HG02759 (cell line): ENCODE measurements at regions not wholly inside any gene's neighbourhood (a gene's known extent, or its start where the extent isn't known, plus 50 kb on each side); places are given as distances from the start of the nearest gene placed in this dataset.

ENCODE experiments used
- ATAC-seq: cut with Tn5 transposase; IDR thresholded peaks from one replicate; pipeline ENCODE4 v1.9.1; 2021; ENCODE audit warnings: mild to moderate bottlenecking, moderate library complexity; ENCODE audit not compliant: unreplicated experiment

DNA sequence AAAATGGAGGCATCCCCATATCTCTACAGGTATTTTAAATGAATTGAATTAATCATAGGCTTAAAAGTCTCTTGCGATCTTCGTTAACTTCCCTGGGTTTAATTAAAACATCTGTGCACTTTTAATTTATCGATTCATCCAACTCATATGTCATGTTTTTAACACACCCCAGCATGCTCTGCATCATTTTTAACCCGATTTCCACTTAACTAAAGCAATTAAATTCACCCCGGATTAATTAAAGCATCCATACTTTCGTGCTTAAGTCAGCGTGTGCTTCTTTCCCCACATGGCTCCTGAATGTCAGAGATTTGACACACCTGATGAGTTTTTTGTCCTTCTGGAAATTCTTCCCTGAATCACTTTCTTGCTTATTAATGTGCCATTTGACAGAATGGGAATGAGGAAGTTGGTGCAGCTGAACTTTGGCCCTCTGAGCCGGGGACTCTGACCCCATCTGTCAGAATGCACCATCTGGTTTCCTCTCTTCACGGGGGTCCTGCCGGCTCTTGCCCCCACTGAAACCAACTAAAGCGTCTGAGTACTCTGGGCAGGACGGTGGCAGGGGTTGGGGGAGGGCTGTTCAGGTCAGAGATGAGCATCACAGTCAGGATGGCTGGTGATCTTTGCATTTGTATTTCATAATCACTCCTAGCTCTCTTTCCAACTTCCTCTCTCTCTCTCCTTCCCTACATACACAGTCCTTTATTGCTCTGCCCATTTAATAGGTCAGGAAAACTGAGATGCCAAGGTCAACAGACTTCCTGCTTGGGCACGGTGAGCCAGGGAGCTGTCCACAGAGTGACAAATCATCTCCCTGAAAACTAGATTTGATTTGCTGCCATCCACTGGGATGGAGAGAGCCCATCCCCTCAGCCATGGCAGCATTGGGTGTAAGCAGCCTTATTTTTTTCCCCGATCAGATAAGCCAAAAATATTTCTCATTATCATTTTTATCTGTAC is 180.3 kb upstream of the WWC1 start:
- no peak for ATAC-seq

DNA sequence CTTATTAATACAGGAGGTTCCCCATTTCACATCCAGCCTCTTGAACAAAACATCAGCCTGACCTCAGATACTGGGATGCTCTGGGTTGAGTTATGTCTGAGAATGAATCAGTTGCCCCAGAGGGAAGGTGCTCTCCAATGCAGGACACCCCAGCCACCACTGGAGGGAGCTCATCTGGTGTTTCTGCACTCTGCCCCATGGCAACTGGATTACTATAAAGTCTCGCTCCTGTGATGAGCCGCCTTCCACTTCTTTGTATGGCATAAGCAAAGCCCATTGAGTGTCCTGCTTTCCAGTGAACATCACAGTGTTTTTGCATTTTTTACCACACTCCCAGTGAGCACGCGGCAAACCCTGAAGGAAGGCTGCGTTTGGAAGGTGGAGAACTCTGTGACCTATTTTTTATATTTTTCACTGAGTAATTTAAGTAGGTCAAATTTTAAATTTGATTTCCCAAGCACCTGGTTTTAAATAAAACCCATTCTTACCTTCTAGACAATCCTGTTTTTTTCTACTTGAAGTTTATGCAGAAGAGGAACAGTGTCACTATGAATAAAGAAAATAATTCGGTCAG is 176.9 kb upstream of the WWC1 start:
- ATAC-seq: peak; percentile 93

DNA sequence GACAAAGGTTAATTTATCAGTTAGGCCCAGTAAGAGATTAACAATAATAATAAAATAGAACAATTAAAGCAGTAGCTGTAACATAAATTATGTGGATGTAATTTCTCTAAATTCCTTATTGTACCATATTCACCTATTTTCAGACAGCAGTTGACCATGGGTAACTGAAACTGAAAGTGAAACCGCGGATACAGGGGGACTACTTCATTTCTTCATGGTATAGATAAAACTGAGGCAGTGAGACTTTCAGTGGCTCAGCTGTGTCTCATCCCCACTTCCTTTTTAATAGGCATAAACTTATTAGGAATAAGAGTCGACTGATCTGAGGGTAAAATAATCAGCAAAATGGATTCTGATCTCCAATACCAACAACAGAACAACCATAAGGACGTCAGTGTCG is 174.0 kb upstream of the WWC1 start:
- no peak for ATAC-seq

DNA sequence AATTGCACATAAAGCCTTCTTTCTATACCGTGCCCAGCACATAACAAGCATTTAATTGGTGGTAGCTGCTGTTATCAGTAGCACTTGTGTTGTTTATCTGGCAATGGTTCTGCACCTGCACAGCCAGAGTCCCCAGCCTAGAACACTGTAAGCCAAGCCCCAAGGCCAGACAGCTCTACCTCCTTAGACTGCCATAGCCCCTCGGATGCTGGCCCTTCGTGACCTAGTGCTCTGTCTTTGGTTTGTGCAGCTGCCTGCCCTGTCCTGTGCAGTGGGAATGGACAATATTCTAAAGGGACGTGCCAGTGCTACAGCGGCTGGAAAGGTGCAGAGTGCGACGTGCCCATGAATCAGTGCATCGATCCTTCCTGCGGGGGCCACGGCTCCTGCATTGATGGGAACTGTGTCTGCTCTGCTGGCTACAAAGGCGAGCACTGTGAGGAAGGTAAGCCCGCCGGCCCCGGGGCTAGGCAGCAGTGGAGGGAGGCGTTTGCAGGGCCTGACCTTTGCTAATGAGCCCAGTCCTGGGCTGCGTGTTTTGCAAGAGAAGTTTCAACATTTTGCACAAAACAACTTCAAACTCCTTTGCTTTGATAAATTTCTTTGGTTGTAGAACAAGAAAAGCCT is 173.3 kb upstream of the WWC1 start:
- ATAC-seq: no peak

DNA sequence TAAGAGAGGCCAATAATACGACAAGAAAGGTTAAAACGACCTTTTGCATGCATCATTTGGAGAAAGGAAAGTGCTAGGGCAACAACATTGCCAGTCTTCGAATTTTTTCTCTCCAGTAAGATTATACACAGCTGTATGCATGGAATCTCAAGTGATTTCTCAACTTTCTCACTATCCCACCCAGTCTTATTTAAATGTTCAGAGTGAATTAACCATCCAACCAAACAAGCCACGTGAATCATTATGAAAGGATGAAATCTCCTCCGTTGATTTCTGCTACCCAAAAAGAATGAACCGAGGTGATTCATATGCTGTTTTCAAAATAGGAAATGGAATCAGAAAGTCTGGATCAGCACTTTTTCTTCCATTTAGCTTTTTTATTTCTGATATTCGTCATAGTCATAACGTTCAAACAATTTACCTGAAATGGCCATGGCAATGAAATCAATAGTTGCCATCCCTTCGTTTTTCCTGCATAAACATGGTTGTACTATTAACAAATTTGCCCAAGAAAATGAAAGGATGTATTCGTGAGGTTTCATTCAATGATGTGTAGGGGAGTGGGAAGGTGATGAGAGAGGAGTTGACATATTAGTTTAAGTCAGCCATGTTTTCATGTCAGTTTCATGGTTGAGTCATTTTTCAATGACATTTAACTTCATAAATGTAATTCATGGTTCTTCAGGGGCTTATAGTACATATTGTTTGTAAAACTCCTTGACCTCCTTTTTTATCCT is 170.9 kb upstream of the WWC1 start:
- ATAC-seq: no peak

DNA sequence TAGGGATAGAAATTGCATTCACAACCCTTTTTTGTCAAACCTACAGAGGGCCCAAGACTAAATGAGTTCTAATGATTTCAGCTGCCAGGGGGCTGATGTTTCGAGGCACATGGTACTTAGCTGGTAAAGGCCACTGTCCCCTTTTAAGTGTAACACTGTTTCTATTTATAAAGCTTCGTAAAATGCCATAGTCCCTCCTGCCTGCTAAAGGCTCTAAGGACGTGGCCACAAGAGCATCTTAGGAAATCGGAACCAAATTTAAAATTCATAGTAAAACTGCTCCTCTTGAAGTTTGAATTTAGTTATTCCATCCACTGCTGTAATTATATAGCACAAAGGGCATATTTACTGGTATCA is 170.3 kb upstream of the WWC1 start:
- no peak for ATAC-seq

GRCh38 chr5:168123631-168124528 is 167.6 kb upstream of the WWC1 start:
- peak; percentile 83 for ATAC-seq

DNA sequence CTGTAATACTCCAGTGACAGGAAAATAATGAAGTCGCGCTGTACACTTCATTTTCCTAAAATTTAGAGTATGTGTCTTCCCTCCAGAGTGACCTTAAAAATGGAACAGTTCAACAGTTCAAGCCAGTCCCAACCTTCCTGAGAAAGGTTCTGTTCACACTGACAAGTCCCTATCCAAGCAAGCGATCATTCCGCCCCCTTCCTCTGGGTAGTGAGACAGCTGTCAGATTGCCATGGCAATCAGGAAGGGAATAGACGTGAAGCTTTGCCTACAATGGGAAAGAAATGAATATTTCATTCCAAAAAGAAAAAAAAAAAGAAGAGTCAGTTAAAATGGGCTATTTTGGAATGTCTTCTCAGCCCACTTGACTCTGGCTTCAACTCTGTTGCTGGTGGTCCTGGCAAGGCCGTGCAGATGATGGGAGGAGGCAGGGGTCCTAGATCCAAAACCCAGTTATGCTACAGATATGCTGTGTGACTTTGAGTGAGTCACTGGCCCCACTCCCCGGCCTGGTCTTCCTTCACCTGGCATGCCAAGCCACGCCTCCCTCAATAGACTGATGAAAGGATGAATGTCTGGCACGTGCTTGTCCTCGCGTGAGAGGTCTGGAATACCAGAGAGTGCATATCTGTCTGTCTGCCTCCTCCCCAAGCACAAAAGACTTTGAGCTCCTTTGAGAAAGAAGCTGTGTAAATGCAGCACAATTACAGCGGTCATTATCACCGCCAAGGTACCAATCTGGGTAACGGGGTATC is 165.8 kb upstream of the WWC1 start:
- no peak for ATAC-seq

- no peak for ATAC-seq
Measured at GRCh38 chr5:168126606-168127005, 164.8 kb upstream of the WWC1 start.

DNA sequence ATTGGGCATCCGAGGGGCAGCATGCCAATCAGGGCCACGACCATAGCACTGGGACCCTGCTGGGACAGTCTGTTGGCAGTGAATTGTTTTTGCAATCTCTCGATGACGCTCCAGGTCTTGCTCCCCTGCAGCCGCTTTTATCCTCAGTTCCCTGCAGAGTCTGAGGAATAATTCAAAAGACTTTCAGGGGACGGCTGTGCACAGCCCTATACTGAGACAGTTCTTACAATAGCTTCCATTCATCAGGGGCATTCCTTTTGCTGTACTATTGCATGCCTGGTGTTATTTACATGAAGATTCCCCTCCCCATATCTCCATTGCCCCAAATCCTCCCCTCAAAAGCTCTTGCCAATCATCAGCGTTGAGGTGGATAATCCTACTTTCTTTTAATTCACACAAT is 163.3 kb upstream of the WWC1 start:
- ATAC-seq: no peak

DNA sequence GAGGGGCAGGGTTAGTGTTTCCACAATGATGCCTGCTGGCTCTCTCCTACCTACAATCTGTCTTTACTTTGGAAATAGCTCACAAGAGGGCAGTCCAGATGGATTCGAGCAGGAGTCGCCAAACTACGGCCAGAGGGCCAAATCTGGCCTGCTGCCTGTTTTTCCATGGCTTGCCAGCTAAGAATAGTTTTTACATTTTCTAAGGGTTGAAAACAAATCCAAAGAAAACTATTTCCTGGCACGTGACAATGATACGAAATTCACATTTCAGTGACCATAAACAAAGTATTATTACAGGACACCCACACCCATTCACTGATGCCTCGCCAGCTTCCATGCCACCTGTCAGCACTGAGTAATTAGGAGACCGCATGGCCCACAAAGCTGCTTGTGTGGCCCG is 162.9 kb upstream of the WWC1 start:
- ATAC-seq: no peak

- no peak for ATAC-seq
Measured at GRCh38 chr5:168131519-168131918, 159.9 kb upstream of the WWC1 start.

- ATAC-seq: no peak
Measured at GRCh38 chr5:168132241-168132641, 159.2 kb upstream of the WWC1 start.

- ATAC-seq: peak; percentile 96
Measured at GRCh38 chr5:168135897-168136296, 155.5 kb upstream of the WWC1 start.

- ATAC-seq: peak; percentile 11
Measured at GRCh38 chr5:168136340-168136739, 155.1 kb upstream of the WWC1 start.

GRCh38 chr5:168137265-168137664 is 154.2 kb upstream of the WWC1 start:
- ATAC-seq: peak; percentile 55

GRCh38 chr5:168140241-168140640 is 151.2 kb upstream of the WWC1 start:
- ATAC-seq: no peak

DNA sequence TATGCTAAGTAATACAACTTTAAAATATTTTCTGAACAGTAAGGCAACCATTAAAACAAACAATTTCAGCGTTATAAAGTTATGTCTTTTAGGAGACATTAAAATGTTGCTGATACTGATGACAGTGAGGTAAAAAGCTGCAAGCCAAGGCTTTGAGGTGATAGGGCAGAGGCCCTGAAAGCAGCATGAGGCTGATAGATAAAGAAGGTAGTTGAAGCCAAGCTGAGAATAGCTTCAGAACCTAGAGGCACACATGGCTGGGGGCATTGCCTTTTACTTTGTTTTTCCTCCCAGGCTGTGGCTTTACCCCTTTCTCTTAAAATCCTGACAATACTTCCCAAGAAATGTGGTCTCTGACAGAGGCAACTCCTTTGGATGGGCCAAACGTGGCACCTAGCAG is 149.0 kb upstream of the WWC1 start:
- ATAC-seq: no peak

DNA sequence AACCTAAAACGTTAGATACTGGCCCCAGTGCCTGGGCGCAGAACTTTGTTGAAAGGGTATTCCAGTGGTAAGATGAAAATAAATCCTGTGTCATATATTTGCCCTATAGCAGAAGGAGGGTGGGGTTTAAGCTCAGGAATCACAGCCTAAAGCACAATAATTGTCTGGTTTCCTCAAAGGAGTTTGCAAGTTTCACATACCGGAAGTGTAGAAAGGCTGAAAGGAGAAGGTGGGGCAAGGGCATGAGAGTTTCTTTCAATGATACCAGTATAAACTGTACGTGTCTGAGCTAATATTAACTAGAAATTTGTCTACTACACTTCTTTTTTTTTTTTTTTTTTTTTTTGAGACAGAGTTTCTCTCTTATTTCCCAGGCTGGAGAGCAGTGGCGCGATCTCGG is 147.9 kb upstream of the WWC1 start:
- ATAC-seq: peak; percentile 50

GRCh38 chr5:168147106-168147505 is 144.3 kb upstream of the WWC1 start:
- ATAC-seq: no peak
